Smooth muscle cell (in vitro differentiated cells): ENCODE measurements at regions not wholly inside any gene's neighbourhood (a gene's known extent, or its start where the extent isn't known, plus 50 kb on each side); places are given as distances from the start of the nearest gene placed in this dataset.
"Not testable (repeated sequence)": the region's sequence is repeated elsewhere in the genome, so short reads cannot be mapped to it uniquely, and the experiment has no call there.

ENCODE experiments used
- DNase-seq: peaks from one replicate; lab custom pipeline; 2025; ENCODE audit not compliant: unreplicated experiment; lab: John Stamatoyannopoulos, UW
- H2AFZ ChIP-seq: fragments of 200-600 bp; sonication (generic); 2 replicates; pipeline ENCODE4 v1.6.0; 2016; ENCODE audit warnings: antibody characterized with exemption, low read depth, mild to moderate bottlenecking
- H3F3A ChIP-seq: fragments of 200-600 bp; sonication (generic); 2 replicates; pipeline ENCODE4 v1.6.0; 2017; ENCODE audit warnings: antibody characterized with exemption, low read depth
- H3K27ac ChIP-seq: fragments of 200-600 bp; sonication (generic); 2 replicates; pipeline ENCODE4 v1.5.1; 2016; ENCODE audit warnings: low read depth, mild to moderate bottlenecking
- H3K27me3 ChIP-seq: fragments of 200-600 bp; sonication (generic); 2 replicates; pipeline ENCODE4 v1.6.1; 2016; ENCODE audit warnings: low read depth, mild to moderate bottlenecking
- H3K36me3 ChIP-seq: fragments of 200-600 bp; sonication (generic); 2 replicates; pipeline ENCODE4 v1.5.1; 2016; ENCODE audit warnings: low read depth
- H3K4me1 ChIP-seq: fragments of 200-600 bp; sonication (generic); 2 replicates; pipeline ENCODE4 v1.5.1; 2016; ENCODE audit warnings: low read depth
- H3K4me2 ChIP-seq: fragments of 200-600 bp; sonication (generic); 2 replicates; pipeline ENCODE4 v1.6.0; 2016; ENCODE audit warnings: mild to moderate bottlenecking
- H3K4me3 ChIP-seq: fragments of 200-600 bp; sonication (generic); 2 replicates; pipeline ENCODE4 v1.5.1; 2016; ENCODE audit warnings: mild to moderate bottlenecking
- H3K79me2 ChIP-seq: fragments of 200-600 bp; sonication (generic); 2 replicates; pipeline ENCODE4 v1.6.0; 2016; ENCODE audit warnings: low read depth, mild to moderate bottlenecking
- H3K9ac ChIP-seq: fragments of 200-600 bp; sonication (generic); 2 replicates; pipeline ENCODE4 v1.6.0; 2016; ENCODE audit warnings: low read depth
- H3K9me3 ChIP-seq: fragments of 200-600 bp; sonication (generic); replicated peaks from 2 replicates; pipeline ENCODE4 v1.5.1; 2016; ENCODE audit warnings: low read depth
- H4K20me1 ChIP-seq: fragments of 200-600 bp; sonication (generic); 2 replicates; pipeline ENCODE4 v1.6.0; 2016; ENCODE audit warnings: low read depth
- whole genome bisulfite sequencing: methylation state at CpG from one replicate; pipeline ENCODE4 v1.1.7; 2016; ENCODE audit warnings: low lambda C conversion rate; 5-methylcytosine and 5-hydroxymethylcytosine counted together
- TF ChIP-seq, protein P1 (sequence below): fragments of 200-600 bp; sonication (generic); IDR thresholded peaks from 2 replicates; pipeline ENCODE4 v1.5.1; 2017; ENCODE audit warnings: borderline replicate concordance, mild to moderate bottlenecking, antibody characterized with exemption; ENCODE audit not compliant: insufficient read depth, poor library complexity, severe bottlenecking

DNA sequence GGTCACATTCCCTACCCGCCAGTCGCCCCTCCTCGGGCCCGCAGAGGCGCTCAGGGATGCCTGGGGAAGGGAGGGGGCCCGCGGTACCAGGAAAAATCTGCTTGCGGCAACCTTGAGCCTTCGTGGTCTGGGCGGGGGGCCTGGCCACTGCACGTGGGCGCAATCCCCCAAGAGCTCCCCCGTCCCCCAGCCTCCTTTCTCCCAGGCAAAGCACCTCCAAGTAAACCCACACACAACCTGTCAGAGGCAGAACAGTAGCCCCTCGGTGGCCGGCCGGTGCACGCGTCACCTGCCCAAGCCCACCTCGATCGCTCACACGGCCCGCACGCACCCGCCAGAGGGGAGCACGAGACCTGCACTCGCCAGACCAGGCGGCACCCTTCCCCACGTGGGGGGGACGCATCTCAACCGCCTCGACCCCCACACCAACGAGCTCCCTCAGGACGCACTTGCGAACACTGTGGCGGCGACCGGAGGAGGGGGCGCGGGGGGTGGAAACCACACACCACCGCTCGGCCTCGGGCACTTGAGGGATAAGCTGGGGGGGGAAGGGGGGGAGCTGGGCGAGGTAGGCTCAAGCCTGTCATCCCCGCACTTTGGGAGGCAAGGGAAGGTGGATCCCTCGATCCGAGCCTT lies 1955.7 kb upstream of the DEFB115 start:
- Histone ChIP-seq H3K4me1 (no peaks in the 10 kb centered on the region), H2AFZ (no peak overlapping the region), H3K36me3 (no peaks in the 10 kb centered on the region), H3K4me2 (no peak overlapping the region), H4K20me1 (no peaks in the 10 kb centered on the region), H3K4me3 (no peak overlapping the region), H3F3A (no peaks in the 10 kb centered on the region), H3K9ac (no peak overlapping the region), H3K27ac (no peak overlapping the region), H3K79me2 (no peaks in the 10 kb centered on the region), H3K9me3 (no peaks in the 10 kb centered on the region), H3K27me3 (no peaks in the 10 kb centered on the region)
- DNase-seq: no peak
- 84% methylated on average over 44 of the region's 46 CpGs for WGBS
- TF ChIP-seq, protein P1, sequence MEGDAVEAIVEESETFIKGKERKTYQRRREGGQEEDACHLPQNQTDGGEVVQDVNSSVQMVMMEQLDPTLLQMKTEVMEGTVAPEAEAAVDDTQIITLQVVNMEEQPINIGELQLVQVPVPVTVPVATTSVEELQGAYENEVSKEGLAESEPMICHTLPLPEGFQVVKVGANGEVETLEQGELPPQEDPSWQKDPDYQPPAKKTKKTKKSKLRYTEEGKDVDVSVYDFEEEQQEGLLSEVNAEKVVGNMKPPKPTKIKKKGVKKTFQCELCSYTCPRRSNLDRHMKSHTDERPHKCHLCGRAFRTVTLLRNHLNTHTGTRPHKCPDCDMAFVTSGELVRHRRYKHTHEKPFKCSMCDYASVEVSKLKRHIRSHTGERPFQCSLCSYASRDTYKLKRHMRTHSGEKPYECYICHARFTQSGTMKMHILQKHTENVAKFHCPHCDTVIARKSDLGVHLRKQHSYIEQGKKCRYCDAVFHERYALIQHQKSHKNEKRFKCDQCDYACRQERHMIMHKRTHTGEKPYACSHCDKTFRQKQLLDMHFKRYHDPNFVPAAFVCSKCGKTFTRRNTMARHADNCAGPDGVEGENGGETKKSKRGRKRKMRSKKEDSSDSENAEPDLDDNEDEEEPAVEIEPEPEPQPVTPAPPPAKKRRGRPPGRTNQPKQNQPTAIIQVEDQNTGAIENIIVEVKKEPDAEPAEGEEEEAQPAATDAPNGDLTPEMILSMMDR: no peak

DNA sequence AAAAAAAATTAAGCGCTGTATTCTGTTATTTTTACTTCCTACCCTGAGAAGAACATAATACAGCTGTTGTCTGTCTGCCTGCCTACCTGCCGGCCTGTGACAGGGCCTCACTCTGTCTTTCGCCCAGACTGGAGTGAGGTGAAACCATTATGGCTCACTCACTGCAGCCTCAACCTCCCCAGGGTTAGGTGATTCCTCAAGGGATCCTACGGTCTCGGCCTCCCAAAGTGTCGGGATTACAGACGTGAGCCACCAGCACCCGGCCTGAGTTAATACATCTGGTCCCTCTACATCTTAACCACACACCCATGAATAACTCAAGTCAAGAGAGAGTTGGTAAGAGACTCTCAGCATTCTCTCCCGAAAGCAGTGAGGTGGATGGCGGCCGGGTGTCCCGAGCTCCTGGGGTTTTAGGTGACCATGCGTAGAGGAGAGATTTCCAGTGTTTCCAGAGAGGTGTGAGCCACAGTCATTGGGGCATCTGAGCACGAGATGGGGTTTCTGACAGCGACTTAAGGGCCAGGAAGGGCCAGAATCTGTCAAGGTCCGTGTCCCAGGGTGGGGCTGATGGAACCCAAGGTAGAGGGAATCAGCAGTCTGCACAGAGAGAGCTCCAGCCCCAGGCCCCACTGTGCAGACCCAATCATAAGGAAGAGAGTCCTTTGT lies 1954.4 kb upstream of the DEFB115 start:
- no peak for DNase-seq
- no peak overlapping the region for H2AFZ ChIP-seq
- no peak overlapping the region for H3K4me2 ChIP-seq
- H3K9ac ChIP-seq: no peak overlapping the region
- H3K4me1 ChIP-seq: no peaks in the 10 kb centered on the region
- no peaks in the 10 kb centered on the region for H3K27me3 ChIP-seq
- no peak overlapping the region for H3K27ac ChIP-seq
- WGBS: 69% methylated on average over 16 of the region's 16 CpGs
- no peaks in the 10 kb centered on the region for H3K9me3 ChIP-seq
- no peak overlapping the region for H3K4me3 ChIP-seq
- no peaks in the 10 kb centered on the region for H4K20me1 ChIP-seq
- H3K79me2 ChIP-seq: no peaks in the 10 kb centered on the region
- no peaks in the 10 kb centered on the region for H3K36me3 ChIP-seq
- H3F3A ChIP-seq: no peaks in the 10 kb centered on the region
- TF ChIP-seq, protein P1: no peak

- Histone ChIP-seq H3K9me3 (no peaks in the 10 kb centered on the region), H2AFZ (no peak overlapping the region), H4K20me1 (no peaks in the 10 kb centered on the region), H3K4me2 (no peak overlapping the region), H3K27me3 (no peaks in the 10 kb centered on the region), H3F3A (no peaks in the 10 kb centered on the region), H3K4me3 (no peak overlapping the region), H3K79me2 (no peaks in the 10 kb centered on the region), H3K36me3 (no peaks in the 10 kb centered on the region), H3K9ac (no peak overlapping the region), H3K27ac (no peak overlapping the region), H3K4me1 (no peaks in the 10 kb centered on the region)
- DNase-seq: no peak
- TF ChIP-seq, protein P1: no peak
- WGBS: 73% methylated on average over 21 of the region's 21 CpGs
Measured at GRCh38 chr20:29306390-29307072, 1950.9 kb upstream of the DEFB115 start.

DNA sequence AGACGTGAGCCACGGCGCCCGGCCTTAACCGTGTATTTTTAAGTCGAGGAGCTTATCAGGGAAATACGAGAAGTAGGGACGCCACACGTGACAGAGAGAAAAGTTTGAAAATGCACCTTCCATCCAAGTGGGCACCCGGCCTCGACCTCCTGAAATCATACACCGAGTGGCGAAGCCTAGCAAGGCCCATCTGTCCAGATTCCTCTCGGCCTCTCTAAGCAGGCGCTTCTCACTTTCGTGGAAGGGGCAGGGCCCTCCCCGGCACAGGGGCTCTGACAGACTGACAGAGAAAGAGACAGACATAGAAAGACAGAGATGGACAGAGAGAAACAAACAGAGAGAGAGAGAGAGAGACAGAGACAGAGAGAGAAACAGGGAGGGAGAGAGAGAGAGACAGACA lies 1950.0 kb upstream of the DEFB115 start:
- not testable (repeated sequence) for H3K27ac ChIP-seq, H4K20me1 ChIP-seq, H3K4me1 ChIP-seq, H3K79me2 ChIP-seq, H3K4me3 ChIP-seq, H3K9me3 ChIP-seq, H3F3A ChIP-seq, H2AFZ ChIP-seq, H3K27me3 ChIP-seq, H3K4me2 ChIP-seq, H3K9ac ChIP-seq, DNase-seq, H3K36me3 ChIP-seq
- WGBS: 87% methylated on average over 15 of the region's 17 CpGs

DNA sequence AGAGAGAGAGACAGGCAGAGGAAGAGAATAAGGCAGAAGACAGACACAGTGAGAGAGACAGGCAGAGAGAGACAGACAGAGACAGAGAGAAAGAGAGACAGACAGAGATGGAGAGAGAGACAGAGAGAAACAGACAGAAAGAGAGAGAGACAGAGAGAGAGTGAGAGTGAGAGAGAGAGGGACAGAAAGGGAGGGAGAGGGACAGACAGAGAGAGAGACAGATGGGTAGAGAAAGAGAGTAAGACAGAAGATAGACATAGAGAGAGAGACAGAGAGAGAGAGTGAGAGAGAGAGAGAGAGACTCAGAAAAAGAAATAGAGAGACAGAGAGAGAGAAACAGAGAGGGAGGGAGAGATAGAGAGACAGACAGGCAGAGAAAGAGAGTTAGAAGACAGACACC lies 1948.5 kb upstream of the DEFB115 start:
- not testable (repeated sequence) for H3K9me3 ChIP-seq, H3K36me3 ChIP-seq, H3K27ac ChIP-seq, H3F3A ChIP-seq, H3K4me2 ChIP-seq, H3K4me3 ChIP-seq, H3K79me2 ChIP-seq, H2AFZ ChIP-seq, H3K4me1 ChIP-seq, H3K9ac ChIP-seq, H3K27me3 ChIP-seq, DNase-seq, H4K20me1 ChIP-seq

- H3K27ac ChIP-seq, H3K4me3 ChIP-seq, H2AFZ ChIP-seq, H3K9ac ChIP-seq, H3K4me2 ChIP-seq, H3K27me3 ChIP-seq, DNase-seq, H3K9me3 ChIP-seq, H3F3A ChIP-seq, H3K4me1 ChIP-seq, H3K79me2 ChIP-seq, H3K36me3 ChIP-seq, H4K20me1 ChIP-seq: not testable (repeated sequence)
- 72% methylated on average over 17 of the region's 17 CpGs for WGBS
Measured at GRCh38 chr20:29309481-29309880, 1948.0 kb upstream of the DEFB115 start.
